HepG2 (cell line): ENCODE measurements at regions not wholly inside any gene's neighbourhood (a gene's known extent, or its start where the extent isn't known, plus 50 kb on each side); places are given as distances from the start of the nearest gene placed in this dataset.

Experiments used
- ATF2 ChIP-seq: sonication (generic); formaldehyde crosslinking; IDR thresholded peaks from 2 replicates; pipeline ENCODE4 v1.4.0; 2020; ENCODE audit warnings: missing genetic modification reagents
- CHD2 ChIP-seq: IDR thresholded peaks from 2 replicates; pipeline ENCODE4 v1.6.1; 2011; ENCODE audit warnings: low read depth, low read length, improper control_type of control experiment
- EZH2 ChIP-seq: conservative IDR thresholded peaks from 2 replicates; pipeline ENCODE4 v1.6.1; 2012; ENCODE audit warnings: mild to moderate bottlenecking, low read depth, low read length, moderate library complexity
- MXI1 ChIP-seq: IDR thresholded peaks from 3 replicates; pipeline ENCODE4 v1.6.1; 2012; ENCODE audit warnings: low read depth, low read length, inconsistent platforms, borderline replicate concordance
- SP2 ChIP-seq: sonication (generic); formaldehyde crosslinking; IDR thresholded peaks from 2 replicates; pipeline ENCODE4 v1.5.1; 2020; ENCODE audit warnings: mild to moderate bottlenecking, missing genetic modification reagents
- ZBTB2 ChIP-seq: sonication (generic); formaldehyde crosslinking; IDR thresholded peaks from 2 replicates; pipeline ENCODE4 v1.8.0; 2022; ENCODE audit warnings: low read depth, missing genetic modification reagents
- ZNF207 ChIP-seq: fragments of 450-650 bp; IDR thresholded peaks from 2 replicates; pipeline ENCODE4 v1.6.1; 2016; ENCODE audit warnings: antibody characterized with exemption, borderline replicate concordance

GRCh38 chr5:63127054-63127453 lies 548.4 kb downstream of the LRRC70 start:
- TF ChIP-seq MXI1 (no peak), ZBTB2 (CRISPR knock-in tag) (no peak), ZNF207 (no peak), CHD2 (no peak), ATF2 (CRISPR knock-in tag) (no peak), EZH2 (no peak), SP2 (CRISPR knock-in tag) (no peak)
